ENCODE measurements at regions not wholly inside any gene's neighbourhood (a gene's known extent, or its start where the extent isn't known, plus 50 kb on each side); places are given as distances from the start of the nearest gene placed in this dataset.

DNA sequence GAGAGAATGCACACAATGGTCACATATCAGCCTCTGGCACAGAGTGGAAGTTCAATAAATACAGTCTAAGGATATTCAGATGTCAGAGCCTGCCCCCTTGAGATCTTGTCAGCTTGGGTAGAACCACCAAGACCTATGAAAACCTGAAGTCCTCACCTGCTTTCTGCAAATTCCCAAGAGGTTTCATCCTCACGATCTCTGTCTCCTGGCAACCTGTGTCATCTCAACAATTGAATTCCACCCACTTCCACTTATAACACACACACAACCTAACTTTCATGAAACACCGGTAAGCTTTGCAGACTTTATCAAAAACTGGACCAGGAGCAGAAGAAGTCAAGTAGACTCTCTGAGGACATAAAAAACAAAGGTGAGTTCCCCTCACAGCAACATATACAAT, 151.6 kb upstream of the SLC30A5 start:
- DNase-seq (ENCODE audit: low read depth), result no peak
- H3K4me3 ChIP-seq (ENCODE audit: low read depth, low read length), result no peak overlapping the region
- TF ChIP-seq, protein P1, sequence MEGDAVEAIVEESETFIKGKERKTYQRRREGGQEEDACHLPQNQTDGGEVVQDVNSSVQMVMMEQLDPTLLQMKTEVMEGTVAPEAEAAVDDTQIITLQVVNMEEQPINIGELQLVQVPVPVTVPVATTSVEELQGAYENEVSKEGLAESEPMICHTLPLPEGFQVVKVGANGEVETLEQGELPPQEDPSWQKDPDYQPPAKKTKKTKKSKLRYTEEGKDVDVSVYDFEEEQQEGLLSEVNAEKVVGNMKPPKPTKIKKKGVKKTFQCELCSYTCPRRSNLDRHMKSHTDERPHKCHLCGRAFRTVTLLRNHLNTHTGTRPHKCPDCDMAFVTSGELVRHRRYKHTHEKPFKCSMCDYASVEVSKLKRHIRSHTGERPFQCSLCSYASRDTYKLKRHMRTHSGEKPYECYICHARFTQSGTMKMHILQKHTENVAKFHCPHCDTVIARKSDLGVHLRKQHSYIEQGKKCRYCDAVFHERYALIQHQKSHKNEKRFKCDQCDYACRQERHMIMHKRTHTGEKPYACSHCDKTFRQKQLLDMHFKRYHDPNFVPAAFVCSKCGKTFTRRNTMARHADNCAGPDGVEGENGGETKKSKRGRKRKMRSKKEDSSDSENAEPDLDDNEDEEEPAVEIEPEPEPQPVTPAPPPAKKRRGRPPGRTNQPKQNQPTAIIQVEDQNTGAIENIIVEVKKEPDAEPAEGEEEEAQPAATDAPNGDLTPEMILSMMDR (IDR thresholded peaks at IDR 0.05; ENCODE audit: insufficient read depth, low read length), result no peak

DNA sequence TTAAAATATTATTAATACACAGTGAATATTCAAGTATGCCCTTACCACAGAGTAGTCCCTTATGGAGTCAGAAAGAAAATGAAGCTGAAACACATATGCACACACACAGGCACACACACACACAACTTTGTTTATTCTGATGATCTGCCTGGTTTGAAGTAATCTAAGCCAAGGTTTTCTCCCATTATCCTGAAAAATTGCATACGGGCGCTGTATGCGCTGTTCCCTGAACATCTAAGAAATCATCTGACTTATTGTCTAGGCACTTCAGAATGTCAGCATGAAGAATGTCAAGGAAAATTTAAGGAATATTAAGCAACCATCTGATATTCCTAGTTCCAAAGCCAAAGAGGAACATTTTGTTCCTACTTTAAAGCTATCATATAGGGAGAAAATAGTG, 147.1 kb upstream of the SLC30A5 start:
- DNase-seq (ENCODE audit: low read depth), result no peak
- TF ChIP-seq, protein P1 (IDR thresholded peaks at IDR 0.05; ENCODE audit: insufficient read depth, low read length), result no peak
- H3K4me3 ChIP-seq (ENCODE audit: low read depth, low read length), result no peak overlapping the region

DNA sequence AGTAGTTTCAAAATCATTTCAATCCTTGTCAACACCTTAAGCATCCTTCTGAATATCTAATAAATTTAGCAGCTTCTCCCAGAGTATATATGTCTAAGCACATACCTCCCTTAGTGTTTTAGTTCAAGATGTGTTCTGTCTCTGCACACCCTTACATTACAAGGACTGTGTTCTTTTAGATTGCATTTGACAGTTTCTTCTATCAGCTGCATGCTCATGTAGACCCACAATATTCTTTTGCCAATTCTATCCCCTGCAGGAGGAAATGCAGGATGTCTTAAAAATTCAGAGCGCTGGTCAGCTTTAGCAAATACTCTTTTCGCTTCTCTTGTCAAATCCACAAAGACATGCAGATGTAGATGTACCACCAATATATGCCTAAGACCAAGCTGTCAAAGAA, 145.8 kb upstream of the SLC30A5 start:
- TF ChIP-seq, protein P1 (IDR thresholded peaks at IDR 0.05; ENCODE audit: insufficient read depth, low read length), result no peak
- no peak overlapping the region for H3K4me3 ChIP-seq (ENCODE audit: low read depth, low read length)
- DNase-seq (ENCODE audit: low read depth), result no peak

DNA sequence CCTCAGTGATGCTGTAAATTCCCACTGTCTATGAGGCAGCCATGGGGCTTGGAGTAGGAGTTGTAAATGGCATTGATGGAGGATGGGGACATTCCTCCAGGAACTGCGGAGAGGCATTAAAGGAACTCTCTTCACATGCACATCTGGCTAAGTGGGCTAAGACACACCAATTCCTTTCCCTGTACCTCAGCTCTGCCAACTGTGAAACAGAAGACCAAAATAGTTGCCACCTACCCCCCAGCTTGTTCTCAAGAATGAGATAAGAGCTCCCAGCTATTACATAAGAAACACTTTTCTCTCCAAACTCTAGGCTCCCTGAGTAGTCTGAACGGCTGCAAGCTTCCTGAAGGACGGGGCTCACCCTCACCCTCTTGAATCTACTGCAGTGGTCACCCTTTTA, 144.6 kb upstream of the SLC30A5 start:
- TF ChIP-seq, protein P1 (IDR thresholded peaks at IDR 0.05; ENCODE audit: insufficient read depth, low read length), result no peak
- DNase-seq (ENCODE audit: low read depth), result no peak

DNA sequence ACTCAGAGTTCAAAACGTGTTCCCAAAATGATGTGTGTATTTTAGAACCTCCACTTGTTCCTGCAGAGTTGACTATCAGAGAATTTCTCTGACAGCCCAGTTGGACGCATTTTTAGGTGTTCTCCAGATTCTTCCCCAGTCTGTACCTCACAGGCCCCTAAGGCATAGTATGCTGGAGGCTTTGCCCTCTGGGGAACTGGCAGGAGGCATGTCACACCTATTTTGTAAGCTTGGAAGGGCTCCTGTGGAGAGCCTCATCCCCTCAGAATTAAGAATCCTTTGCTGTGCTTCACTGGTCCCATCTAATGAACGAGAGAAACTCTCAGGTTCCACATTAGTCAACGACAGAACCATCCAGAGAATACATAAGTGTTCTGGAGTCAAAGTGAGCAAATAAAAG, 144.1 kb upstream of the SLC30A5 start:
- DNase-seq (ENCODE audit: low read depth), result no peak
- no peak overlapping the region for H3K4me3 ChIP-seq (ENCODE audit: low read depth, low read length)
- TF ChIP-seq, protein P1 (IDR thresholded peaks at IDR 0.05; ENCODE audit: insufficient read depth, low read length), result no peak

More for the DNA sequence above, 144.6 kb upstream of the SLC30A5 start:
- H3K4me3 ChIP-seq (ENCODE audit: low read depth, low read length), result no peak overlapping the region

DNA sequence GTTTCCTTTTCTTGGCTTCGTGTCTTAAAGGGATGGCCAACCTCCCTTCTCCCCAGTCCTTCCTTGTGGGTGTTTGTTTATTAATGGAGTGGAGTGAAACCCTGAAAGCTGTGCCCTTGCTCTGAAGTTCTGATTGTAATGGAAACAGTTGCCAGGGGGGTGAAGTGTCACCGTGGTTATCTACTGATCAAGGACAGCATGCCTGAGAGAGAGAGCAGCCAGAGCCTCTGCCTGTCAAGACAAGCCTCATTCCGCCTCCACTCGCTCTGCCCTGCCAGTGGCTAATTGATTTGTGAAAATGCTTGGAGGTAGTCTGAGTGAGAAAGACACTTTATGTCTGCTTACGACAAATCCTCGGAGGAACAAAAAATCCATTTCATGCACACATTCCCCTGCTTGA, 143.7 kb upstream of the SLC30A5 start:
- TF ChIP-seq, protein P1 (IDR thresholded peaks at IDR 0.05; ENCODE audit: insufficient read depth, low read length), result no peak
- no peak overlapping the region for H3K4me3 ChIP-seq (ENCODE audit: low read depth, low read length)
- no peak for DNase-seq (ENCODE audit: low read depth)

DNA sequence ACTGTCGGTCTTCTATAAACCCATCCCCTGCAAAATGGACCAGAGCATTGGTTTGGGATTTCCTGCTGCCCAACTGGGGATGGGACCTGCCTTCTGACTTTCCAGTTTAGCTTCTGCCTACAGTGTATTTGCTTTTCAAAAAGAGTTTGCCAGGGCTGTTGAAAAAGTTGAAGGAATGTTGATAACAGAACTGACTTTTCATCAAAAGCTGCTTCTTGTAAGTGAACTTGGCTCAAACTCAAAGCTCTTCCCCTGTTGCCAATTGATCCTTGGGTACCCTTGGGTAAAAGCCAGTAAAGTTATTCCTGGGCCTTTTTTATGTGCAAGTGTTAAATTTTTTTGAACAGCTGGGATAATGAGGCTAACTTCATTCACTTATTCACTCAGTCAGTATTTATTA, 142.9 kb upstream of the SLC30A5 start:
- no peak for DNase-seq (ENCODE audit: low read depth)
- TF ChIP-seq, protein P1 (IDR thresholded peaks at IDR 0.05; ENCODE audit: insufficient read depth, low read length), result no peak
- no peak overlapping the region for H3K4me3 ChIP-seq (ENCODE audit: low read depth, low read length)

All from fibroblast of the aortic adventitia (primary cell).